HepG2 (cell line): ENCODE measurements at regions not wholly inside any gene's neighbourhood (a gene's known extent, or its start where the extent isn't known, plus 50 kb on each side); places are given as distances from the start of the nearest gene placed in this dataset.
"Not testable (repeated sequence)": the region's sequence is repeated elsewhere in the genome, so short reads cannot be mapped to it uniquely, and the experiment has no call there.

Source experiments
- ATAC-seq: fragments of 200-7000 bp; cut with Tn5 transposase; 3 replicates; pipeline ENCODE4 v1.9.1; 2020; ENCODE audit warnings: mild to moderate bottlenecking, moderate library complexity
- BruUV-seq: library from RNA; stranded (reverse); fragments of 400-500 nt; replicated peaks from 2 replicates; lab custom pipeline; 2021; lab: Mats Ljungman, UMichigan
- CTCF ChIA-PET: fragments of 300-600 bp; formaldehyde crosslinking; extraction: SDS; loops from one replicate; lab custom pipeline; 2021; ENCODE audit warnings: low total read pairs, inconsistent platforms, low intra/inter-chr PET ratio; lab: Yijun Ruan, JAX
- POLR2A ChIA-PET: fragments of 350-600 bp; sonication (Branson Sonifier 250); formaldehyde crosslinking; loops from one replicate; lab custom pipeline; 2020; ENCODE audit warnings: antibody characterized with exemption, inconsistent platforms; lab: Yijun Ruan, JAX
- DNase-seq: peaks from one replicate; pipeline ENCODE4 v3.0.0-alpha.2; 2015; ENCODE audit warnings: low spot score
- FAIRE-seq: peaks from 3 replicates; lab custom pipeline; 2011; peaks lifted over from hg19 to GRCh38; lab: Jason Lieb, UNC
- H2AFZ ChIP-seq: one replicate; pipeline ENCODE4 v1.6.1; 2011; ENCODE audit warnings: low read length, inconsistent platforms
- H3K27ac ChIP-seq: fragments of 300-600 bp; 3 replicates; pipeline ENCODE4 v1.8.0; 2011; ENCODE audit warnings: mixed run types, mild to moderate bottlenecking, mixed read lengths, low read length, inconsistent platforms; ENCODE audit not compliant: insufficient read depth; ENCODE audit errors: extremely low read length
- H3K27me3 ChIP-seq, 2 experiments: fragments of 200-600 bp in 1 of 2; 2 replicates in 1 of 2; 3 replicates in 1 of 2; pipeline versions ENCODE4 v1.6.0 to v1.8.0; 2011; ENCODE audit warnings: low read length in 2 of 2, mild to moderate bottlenecking in 2 of 2, moderate library complexity in 2 of 2, inconsistent platforms in 1 of 2; ENCODE audit not compliant: insufficient read depth in 2 of 2, control insufficient read depth in 1 of 2
- H3K36me3 ChIP-seq, 2 experiments: fragments of 200-600 bp in 1 of 2; replicated peaks in 1 of 2; 2 replicates in 1 of 2; 3 replicates in 1 of 2; pipeline versions ENCODE4 v1.5.1 to v1.8.0; 2011; ENCODE audit warnings: low read length in 2 of 2, inconsistent platforms in 1 of 2; ENCODE audit not compliant: insufficient read depth in 2 of 2, control insufficient read depth in 1 of 2
- H3K4me1 ChIP-seq: 2 replicates; pipeline ENCODE4 v1.5.1; 2012; ENCODE audit warnings: low read length, inconsistent platforms; ENCODE audit not compliant: insufficient read depth
- H3K4me2 ChIP-seq: 2 replicates; pipeline ENCODE4 v1.6.0; 2011; ENCODE audit warnings: low read depth, low read length, inconsistent platforms
- H3K4me3 ChIP-seq, 3 experiments: fragments of 200-600 bp in 1 of 3; sonication (generic), shearing (Covaris generic) in 1 of 3; replicated peaks in 1 of 3; 2 replicates each; pipeline ENCODE4 v1.5.1; 2011 to 2016; ENCODE audit warnings: low read length in 3 of 3, inconsistent platforms in 2 of 3, low read depth in 2 of 3, mild to moderate bottlenecking in 2 of 3, control low read depth in 1 of 3, mixed read lengths in 1 of 3; ENCODE audit not compliant: insufficient read depth in 1 of 3
- H3K79me2 ChIP-seq: one replicate; pipeline ENCODE4 v1.6.1; 2011; ENCODE audit warnings: low read length, inconsistent platforms; ENCODE audit not compliant: insufficient read depth
- H3K9ac ChIP-seq: 2 replicates; pipeline ENCODE4 v1.6.0; 2011; ENCODE audit warnings: mild to moderate bottlenecking, low read depth, low read length, inconsistent platforms; ENCODE audit not compliant: insufficient read depth
- H3K9me3 ChIP-seq: 2 replicates; pipeline ENCODE4 v1.5.1; 2012; ENCODE audit warnings: mild to moderate bottlenecking, low read length
- H4K20me1 ChIP-seq: 2 replicates; pipeline ENCODE4 v1.6.0; 2011; ENCODE audit warnings: inconsistent platforms, mild to moderate bottlenecking, low read length, moderate library complexity; ENCODE audit not compliant: insufficient read depth
- WGBS: methylation state at CpG from one replicate; pipeline ENCODE4 v1.1.6; 2017; ENCODE audit warnings: low lambda C conversion rate; 5-methylcytosine and 5-hydroxymethylcytosine counted together
- in situ Hi-C: cut with HindIII; loops from 2 replicates; pipeline ENCODE4 v1.10.0; 2017; ENCODE audit warnings: low pct_unique_long_range_greater_than_20kb; ENCODE audit not compliant: extremely low pct_ligation_motif_present
- intact Hi-C: fragments of 100-400 bp; cut with micrococcal nuclease; formaldehyde crosslinking; loops from one replicate; pipeline ENCODE4 v1.10.0; 2022; ENCODE audit not compliant: unreplicated experiment

DNA sequence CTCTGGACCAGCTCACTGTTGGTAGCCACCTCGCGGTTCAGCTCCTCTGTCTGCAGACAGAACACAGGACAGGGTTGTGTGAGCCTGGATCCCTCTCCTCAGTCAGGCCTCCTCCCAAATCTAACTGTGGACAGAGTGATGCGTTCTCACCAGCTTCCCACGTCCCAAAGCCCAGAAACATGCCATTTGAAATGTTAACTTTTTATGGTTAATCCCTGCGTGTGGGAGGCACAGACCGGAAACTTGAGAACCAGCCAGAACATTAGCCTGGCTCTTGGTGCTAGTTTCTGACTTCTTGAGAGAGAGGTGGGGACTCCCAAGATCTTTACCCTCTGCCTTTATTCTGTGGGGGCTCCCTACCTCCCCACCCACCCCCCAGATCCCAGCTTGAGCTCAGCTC, 129.6 kb downstream of the TNFRSF13B start:
- H3K79me2 ChIP-seq: not testable (repeated sequence)

DNA sequence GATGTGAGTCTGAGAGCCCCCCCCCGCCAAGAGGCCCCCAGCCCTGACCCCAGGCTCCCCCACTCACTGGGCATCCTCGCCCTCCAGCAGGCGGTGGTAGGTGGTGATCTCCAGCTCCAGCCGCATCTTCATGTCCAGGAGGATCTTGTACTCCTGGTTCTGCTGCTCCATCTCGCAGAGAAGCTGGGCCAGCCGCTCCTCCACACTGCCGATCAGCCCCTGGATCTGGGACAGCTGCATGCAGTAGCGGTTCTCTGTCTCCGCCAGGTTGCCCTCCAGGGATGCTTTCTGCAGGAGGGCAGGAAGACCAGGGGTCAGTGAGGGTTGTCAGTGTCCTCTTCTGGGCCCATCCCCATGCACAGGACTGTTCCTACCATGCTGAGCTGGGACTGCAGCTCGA, 130.0 kb downstream of the TNFRSF13B start:
- FAIRE-seq, H4K20me1 ChIP-seq, H3K79me2 ChIP-seq, H3K27me3 ChIP-seq, in situ Hi-C loops, POLR2A ChIA-PET, intact Hi-C loops, H3K4me1 ChIP-seq, DNase-seq, H3K9me3 ChIP-seq, BruUV-seq, H3K4me3 ChIP-seq, H3K36me3 ChIP-seq, H3K4me2 ChIP-seq, H3K9ac ChIP-seq, CTCF ChIA-PET, H2AFZ ChIP-seq, H3K27ac ChIP-seq, ATAC-seq: not testable (repeated sequence)
- WGBS: no CpG with 5 or more reads among the region's 10 CpGs

More for the DNA sequence above, 129.6 kb downstream of the TNFRSF13B start:
- H3K9me3 ChIP-seq, H2AFZ ChIP-seq, H3K4me1 ChIP-seq, H3K4me2 ChIP-seq, H4K20me1 ChIP-seq, H3K9ac ChIP-seq, H3K27ac ChIP-seq, intact Hi-C loops, ATAC-seq, POLR2A ChIA-PET, H3K4me3 ChIP-seq, FAIRE-seq, in situ Hi-C loops, BruUV-seq, CTCF ChIA-PET, H3K27me3 ChIP-seq, H3K36me3 ChIP-seq, DNase-seq: not testable (repeated sequence)
- WGBS: 29% methylated on average over 2 of the region's 6 CpGs

GRCh38 chr17:16840219-16840618, 131.7 kb downstream of the TNFRSF13B start:
- CTCF ChIA-PET, H3K4me2 ChIP-seq, H3K79me2 ChIP-seq, H3K27ac ChIP-seq, H3K9ac ChIP-seq, H3K36me3 ChIP-seq, H2AFZ ChIP-seq, BruUV-seq, DNase-seq, H3K4me3 ChIP-seq, H4K20me1 ChIP-seq, H3K9me3 ChIP-seq, POLR2A ChIA-PET, H3K4me1 ChIP-seq, intact Hi-C loops, FAIRE-seq, H3K27me3 ChIP-seq, in situ Hi-C loops: not testable (repeated sequence)
- peak; percentile 28; the same call in 1 of the 3 replicates for ATAC-seq
- WGBS: 13% methylated on average over 3 of the region's 9 CpGs

GRCh38 chr17:16839242-16840175, 132.4 kb downstream of the TNFRSF13B start:
- WGBS: no CpG with 5 or more reads among the region's 16 CpGs
- H3K4me3 ChIP-seq, H3K9ac ChIP-seq, H3K9me3 ChIP-seq, in situ Hi-C loops, CTCF ChIA-PET, POLR2A ChIA-PET, DNase-seq, H4K20me1 ChIP-seq, H3K79me2 ChIP-seq, H3K4me2 ChIP-seq, H3K27ac ChIP-seq, H3K27me3 ChIP-seq, intact Hi-C loops, H3K36me3 ChIP-seq, H2AFZ ChIP-seq, BruUV-seq, H3K4me1 ChIP-seq, FAIRE-seq: not testable (repeated sequence)
- peak; percentile 37 for ATAC-seq
